ENCODE measurements at regions not wholly inside any gene's neighbourhood (a gene's known extent, or its start where the extent isn't known, plus 50 kb on each side); places are given as distances from the start of the nearest gene placed in this dataset.
"Not testable (repeated sequence)": the region's sequence is repeated elsewhere in the genome, so short reads cannot be mapped to it uniquely, and the experiment has no call there.

DNA sequence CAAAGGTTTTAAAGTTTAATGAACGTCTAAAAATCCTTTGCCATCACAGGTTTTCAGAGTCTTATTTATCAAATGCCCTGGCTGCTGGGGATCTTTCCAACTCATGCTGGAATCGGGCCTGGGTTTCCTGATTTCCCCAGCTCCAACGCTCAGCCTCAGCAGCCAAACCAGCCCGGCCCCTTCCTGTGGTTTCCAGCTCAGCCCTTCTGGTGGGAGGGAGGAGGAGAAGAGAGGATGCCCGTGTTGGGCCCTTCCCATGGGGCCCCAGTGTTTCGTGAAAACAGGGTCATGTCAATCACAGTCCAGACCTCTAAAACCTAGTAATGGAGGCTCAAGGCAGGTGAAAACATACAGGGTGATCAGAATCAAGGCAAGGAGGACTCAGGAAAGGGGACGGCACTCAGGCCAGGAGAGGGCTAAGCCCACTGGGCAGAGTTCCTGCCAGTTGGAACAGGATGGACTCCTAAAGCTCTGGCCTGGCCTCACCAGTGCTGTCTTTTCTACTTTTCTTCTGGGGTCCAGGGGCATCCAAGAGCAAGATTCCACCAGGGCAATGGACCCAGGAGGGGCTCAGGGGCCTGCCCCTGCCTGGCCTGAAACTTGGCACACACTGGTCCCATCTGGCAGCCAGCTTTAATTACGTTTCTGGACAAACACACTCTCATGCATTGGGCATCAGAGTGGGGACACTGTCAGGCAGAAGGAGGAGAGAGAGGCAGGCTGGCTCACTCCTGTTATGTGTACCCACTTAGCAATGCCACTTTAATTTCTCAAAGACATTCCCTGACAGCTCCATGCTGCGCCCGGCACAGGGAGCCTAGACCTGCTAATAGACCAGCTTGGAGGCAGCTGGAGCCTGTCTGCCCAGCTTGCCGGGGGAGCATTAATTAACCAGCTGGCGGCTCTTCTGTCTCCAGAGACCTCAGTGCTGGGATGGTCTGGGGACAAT is 194.6 kb downstream of the FAM43A start:
- Histone ChIP-seq H3K4me3 (ENCODE audit: low read depth, low read length) (no peak overlapping the region), H3K27ac (no peak overlapping the region), H3K36me3 (replicated peaks) (no peaks in the 10 kb centered on the region), H3K27me3 (replicated peaks) (no peaks in the 10 kb centered on the region)
- DNase-seq: no peak
- TF ChIP-seq, protein P1, sequence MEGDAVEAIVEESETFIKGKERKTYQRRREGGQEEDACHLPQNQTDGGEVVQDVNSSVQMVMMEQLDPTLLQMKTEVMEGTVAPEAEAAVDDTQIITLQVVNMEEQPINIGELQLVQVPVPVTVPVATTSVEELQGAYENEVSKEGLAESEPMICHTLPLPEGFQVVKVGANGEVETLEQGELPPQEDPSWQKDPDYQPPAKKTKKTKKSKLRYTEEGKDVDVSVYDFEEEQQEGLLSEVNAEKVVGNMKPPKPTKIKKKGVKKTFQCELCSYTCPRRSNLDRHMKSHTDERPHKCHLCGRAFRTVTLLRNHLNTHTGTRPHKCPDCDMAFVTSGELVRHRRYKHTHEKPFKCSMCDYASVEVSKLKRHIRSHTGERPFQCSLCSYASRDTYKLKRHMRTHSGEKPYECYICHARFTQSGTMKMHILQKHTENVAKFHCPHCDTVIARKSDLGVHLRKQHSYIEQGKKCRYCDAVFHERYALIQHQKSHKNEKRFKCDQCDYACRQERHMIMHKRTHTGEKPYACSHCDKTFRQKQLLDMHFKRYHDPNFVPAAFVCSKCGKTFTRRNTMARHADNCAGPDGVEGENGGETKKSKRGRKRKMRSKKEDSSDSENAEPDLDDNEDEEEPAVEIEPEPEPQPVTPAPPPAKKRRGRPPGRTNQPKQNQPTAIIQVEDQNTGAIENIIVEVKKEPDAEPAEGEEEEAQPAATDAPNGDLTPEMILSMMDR (IDR thresholded peaks at IDR 0.05; ENCODE audit: low read depth, low read length, missing control alignments): no peak
- in situ Hi-C loops (cut with HindIII; ENCODE audit: low pct_ligation_motif_present, low sequenced_read_pairs): no loop called here

DNA sequence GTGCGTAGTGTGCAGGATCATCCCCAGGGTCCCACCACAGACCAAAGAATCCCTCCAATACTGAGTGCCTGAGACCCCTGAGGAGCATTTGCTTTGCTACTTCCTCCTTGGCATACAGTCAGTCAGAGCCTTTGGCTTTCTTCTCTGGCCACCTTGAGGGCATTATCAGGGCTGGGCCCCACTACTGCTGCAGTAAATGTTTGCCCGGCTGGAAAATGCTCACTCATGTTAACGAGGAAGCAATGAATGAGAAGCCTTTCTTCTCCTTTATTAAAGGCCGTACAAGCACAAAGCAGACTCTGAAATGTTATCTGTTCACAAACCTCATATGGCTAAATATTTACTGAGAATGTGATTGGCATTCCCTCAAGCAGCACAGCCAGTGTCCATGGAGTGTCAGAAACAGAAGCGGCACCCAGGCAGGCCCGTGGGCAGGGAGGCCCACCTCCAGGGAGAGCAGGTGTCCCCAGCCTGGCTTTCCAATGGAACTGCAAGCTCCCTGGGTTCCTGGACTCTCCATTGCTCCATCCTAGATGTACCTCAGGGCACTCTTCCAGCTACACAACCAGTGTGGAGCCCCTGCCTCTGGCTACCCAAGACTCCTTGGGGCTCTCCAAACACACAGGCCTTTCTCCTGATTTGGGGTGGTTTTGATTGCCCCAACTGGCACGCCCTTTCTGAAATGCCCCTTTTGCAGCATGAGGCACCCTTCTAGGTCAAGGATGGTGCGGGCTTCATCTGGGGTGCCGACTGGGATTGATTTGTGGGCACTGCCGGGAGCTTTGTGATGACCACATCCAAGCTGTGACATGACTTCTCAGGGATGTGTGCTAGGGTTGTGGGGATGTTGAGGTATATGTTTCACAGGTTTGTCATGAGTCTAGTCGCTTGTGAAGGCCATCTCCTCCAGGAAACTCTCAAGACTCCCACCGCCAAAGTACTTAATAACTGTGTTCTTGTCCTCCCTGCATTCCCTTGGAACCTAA is 195.6 kb downstream of the FAM43A start:
- in situ Hi-C loops (cut with HindIII; ENCODE audit: low pct_ligation_motif_present, low sequenced_read_pairs): no loop called here
- Histone ChIP-seq H3K27me3 (replicated peaks) (no peaks in the 10 kb centered on the region), H3K4me3 (ENCODE audit: low read depth, low read length) (no peak overlapping the region), H3K36me3 (replicated peaks) (no peaks in the 10 kb centered on the region), H3K27ac (no peak overlapping the region)
- DNase-seq: no peak
- TF ChIP-seq, protein P1 (IDR thresholded peaks at IDR 0.05; ENCODE audit: low read depth, low read length, missing control alignments): no peak

- no peaks in the 10 kb centered on the region for H3K27me3 ChIP-seq (replicated peaks)
- DNase-seq: no peak
- H3K36me3 ChIP-seq (replicated peaks): no peaks in the 10 kb centered on the region
- H3K4me3 ChIP-seq (ENCODE audit: low read depth, low read length): no peak overlapping the region
- in situ Hi-C loops (cut with HindIII; ENCODE audit: low pct_ligation_motif_present, low sequenced_read_pairs): no loop called here
- TF ChIP-seq, protein P1 (IDR thresholded peaks at IDR 0.05; ENCODE audit: low read depth, low read length, missing control alignments): no peak
- no peak overlapping the region for H3K27ac ChIP-seq
Observed at GRCh38 chr3:194884649-194885315, 199.1 kb downstream of the FAM43A start.

DNA sequence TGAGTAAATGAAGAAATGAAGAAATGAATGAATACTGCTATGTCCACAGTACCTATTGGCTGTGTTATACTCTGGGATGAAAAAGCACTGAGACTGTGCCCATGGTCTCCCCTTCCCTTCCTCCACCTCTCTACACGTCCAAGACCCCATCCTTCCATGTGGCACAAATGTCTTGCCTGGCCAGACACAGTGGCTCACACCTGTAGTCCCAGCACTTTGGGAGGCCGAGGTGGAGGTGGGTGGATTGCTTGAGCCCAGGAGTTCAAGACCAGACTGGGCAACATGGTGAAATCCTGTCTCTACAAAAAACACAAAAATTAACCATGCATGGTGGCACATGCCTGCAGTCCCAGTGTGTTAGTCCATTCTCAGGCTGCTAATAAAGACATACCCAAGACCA is 200.1 kb downstream of the FAM43A start:
- Histone ChIP-seq H3K27me3 (replicated peaks) (no peaks in the 10 kb centered on the region), H3K4me3 (ENCODE audit: low read depth, low read length) (no peak overlapping the region), H3K27ac (no peak overlapping the region), H3K36me3 (replicated peaks) (no peaks in the 10 kb centered on the region)
- DNase-seq: no peak
- TF ChIP-seq, protein P1 (IDR thresholded peaks at IDR 0.05; ENCODE audit: low read depth, low read length, missing control alignments): no peak
- in situ Hi-C loops (cut with HindIII; ENCODE audit: low pct_ligation_motif_present, low sequenced_read_pairs): no loop called here

DNA sequence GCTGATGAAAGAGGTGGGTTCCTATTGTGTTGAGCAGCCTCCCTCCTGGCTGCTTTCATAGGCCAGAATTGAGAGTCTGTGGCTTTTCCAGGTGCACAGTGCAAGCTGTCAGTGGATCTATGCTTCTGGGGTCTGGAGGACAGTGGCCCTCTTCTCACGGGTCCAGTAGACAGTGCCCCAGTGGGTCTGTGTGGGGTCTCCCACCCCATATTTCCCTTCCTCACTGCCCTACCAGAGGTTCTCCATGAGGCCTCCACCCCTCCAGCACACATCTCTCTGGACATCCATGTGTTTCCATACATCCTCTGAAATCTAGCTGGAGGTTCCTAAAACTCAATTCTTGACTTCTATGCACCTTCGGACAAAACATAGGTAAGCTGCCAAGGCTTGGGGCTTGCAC is 201.2 kb downstream of the FAM43A start:
- in situ Hi-C loops (cut with HindIII; ENCODE audit: low pct_ligation_motif_present, low sequenced_read_pairs): no loop called here
- Histone ChIP-seq H3K27me3 (replicated peaks) (no peaks in the 10 kb centered on the region), H3K36me3 (replicated peaks) (no peaks in the 10 kb centered on the region), H3K4me3 (ENCODE audit: low read depth, low read length) (no peak overlapping the region), H3K27ac (no peak overlapping the region)
- no peak for DNase-seq
- TF ChIP-seq, protein P1 (IDR thresholded peaks at IDR 0.05; ENCODE audit: low read depth, low read length, missing control alignments): no peak

DNA sequence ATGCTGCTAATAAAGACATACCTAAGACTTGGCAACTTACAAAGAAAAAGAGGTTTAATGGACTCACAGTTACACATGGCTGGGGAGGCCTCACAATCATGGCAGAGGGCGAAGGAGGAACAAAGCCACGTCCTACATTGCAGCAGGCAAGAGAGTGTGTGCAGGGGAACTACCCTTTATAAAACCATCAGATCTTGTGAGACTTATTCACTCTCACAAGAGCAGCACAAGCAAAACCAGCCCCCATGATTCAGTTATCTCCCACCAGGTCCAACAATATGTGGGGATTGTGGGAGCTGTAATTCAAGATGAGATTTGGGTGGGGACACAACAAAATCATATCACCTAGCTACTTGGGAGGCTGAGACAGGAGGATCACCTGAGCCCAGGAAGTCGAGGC is 202.4 kb downstream of the FAM43A start:
- H3K4me3 ChIP-seq (ENCODE audit: low read depth, low read length); in situ Hi-C loops (cut with HindIII; ENCODE audit: low pct_ligation_motif_present, low sequenced_read_pairs); H3K27me3 ChIP-seq (replicated peaks): not testable (repeated sequence)

More for the DNA sequence above, 202.4 kb downstream of the FAM43A start:
- not testable (repeated sequence) for DNase-seq; H3K36me3 ChIP-seq (replicated peaks); H3K27ac ChIP-seq
